ENCODE measurements at regions not wholly inside any gene's neighbourhood (a gene's known extent, or its start where the extent isn't known, plus 50 kb on each side); places are given as distances from the start of the nearest gene placed in this dataset.

DNA sequence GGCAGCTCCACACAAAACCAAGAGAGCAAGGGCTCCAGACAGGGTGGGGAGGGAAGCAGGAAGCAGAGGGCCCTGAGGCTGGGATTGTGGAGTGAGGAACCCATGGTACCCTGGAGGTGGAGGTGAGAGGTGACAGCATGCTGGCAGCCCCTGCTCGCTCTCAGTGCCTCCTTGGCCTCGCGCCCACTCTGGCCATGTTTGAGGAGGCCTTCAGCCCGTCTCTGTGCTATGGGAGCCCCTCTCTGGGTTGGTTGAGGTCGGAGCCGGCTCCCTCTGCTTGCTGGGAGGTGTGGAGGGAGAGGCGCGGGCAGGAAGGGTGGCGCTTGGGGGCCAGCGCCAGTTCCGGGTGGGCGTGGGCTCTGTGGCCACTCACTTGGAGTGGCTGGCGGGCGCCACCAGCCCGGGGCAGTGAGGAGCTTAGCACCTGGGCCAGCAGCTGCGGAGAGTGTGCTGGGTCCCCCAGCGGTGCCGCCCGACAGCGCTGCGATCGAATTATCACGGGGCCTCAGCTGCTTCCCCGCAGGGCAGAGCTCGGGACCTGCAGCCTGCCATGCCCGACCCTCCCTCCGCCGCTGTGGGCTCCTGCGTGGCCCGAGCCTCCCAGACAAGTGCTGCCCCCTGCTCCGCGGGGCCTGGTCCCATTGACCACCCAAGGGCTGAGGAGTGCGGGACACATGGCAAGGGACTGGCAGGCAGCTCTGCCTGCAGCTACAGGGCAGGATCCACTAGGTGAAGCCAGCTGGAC lies 196.0 kb downstream of the DACT1 start:
- intact Hi-C loops (cut with micrococcal nuclease) = no loop called here
- Histone ChIP-seq H3K27ac (ENCODE audit: low read depth, low read length) (no peak overlapping the region), H3K9me2 (ENCODE audit: insufficient read depth) (no peaks in the 10 kb centered on the region), H3K9me3 (ENCODE audit: control insufficient read depth in 1 of 2, insufficient read depth in 1 of 2, low read depth in 1 of 2, low read length in 2 of 2) (no peaks in the 10 kb centered on the region), H3K79me2 (ENCODE audit: insufficient read depth, low read length) (no peaks in the 10 kb centered on the region), H3K36me3 (ENCODE audit: control insufficient read depth in 1 of 2, insufficient read depth in 2 of 2, low read length in 2 of 2) (no peaks in the 10 kb centered on the region), H3K27me3 (ENCODE audit: insufficient read depth, low read length) (no peaks in the 10 kb centered on the region), H3K4me2 (ENCODE audit: low read length) (no peak overlapping the region), H4K20me1 (ENCODE audit: insufficient read depth) (no peaks in the 10 kb centered on the region), H3K9ac (ENCODE audit: low read length) (no peak overlapping the region), H2AFZ (ENCODE audit: low read depth, low read length, poor library complexity, severe bottlenecking) (no peak overlapping the region), H3K4me3 (replicated peaks in 1 of 2; ENCODE audit: low read depth in 1 of 2, low read length in 2 of 2) (no peak overlapping the region), H3K4me1 (ENCODE audit: control insufficient read depth in 1 of 2, insufficient read depth in 2 of 2, low read length in 2 of 2) (peaks cover 4 to 12% of the 10 kb centered on the region in 2 experiments)
- POLR2A ChIA-PET = no interaction called here
- no TSS peak for BruUV-seq (replicated peaks)
- RAD21 ChIA-PET (ENCODE audit: low non-redundant PET in 1 of 2, low total read pairs in 2 of 2, uncharacterized antibody in 2 of 2, unreplicated experiment in 2 of 2) = no interaction called here
- ATAC-seq = no peak
- TF ChIP-seq ATF3 (IDR thresholded peaks at IDR 0.05) (no peak), CTCF (IDR thresholded peaks at IDR 0.05 in 2 of 3, conservative IDR thresholded peaks at IDR 0.05 in 1 of 3; ENCODE audit: borderline replicate concordance in 1 of 3, insufficient read depth in 1 of 3, low read depth in 2 of 3, low read length in 2 of 3) (no peak), FOSL1 (IDR thresholded peaks at IDR 0.05; ENCODE audit: low read depth) (no peak), SP1 (IDR thresholded peaks at IDR 0.05; ENCODE audit: low read depth) (no peak)
- CTCF ChIA-PET = interaction anchor here (1.5 kb wide), 1 partner anchor 332 kb away, joined by 4 read pairs; no protein-coding TSS in a partner anchor
- DNase-seq (ENCODE audit: low read depth, low spot score) = no peak

- Histone ChIP-seq H2AFZ (ENCODE audit: low read depth, low read length, poor library complexity, severe bottlenecking) (no peak overlapping the region), H3K9me2 (ENCODE audit: insufficient read depth) (no peaks in the 10 kb centered on the region), H3K4me3 (replicated peaks in 1 of 2; ENCODE audit: low read depth in 1 of 2, low read length in 2 of 2) (no peak overlapping the region), H3K79me2 (ENCODE audit: insufficient read depth, low read length) (no peaks in the 10 kb centered on the region), H4K20me1 (ENCODE audit: insufficient read depth) (no peaks in the 10 kb centered on the region), H3K9ac (ENCODE audit: low read length) (no peak overlapping the region), H3K27me3 (ENCODE audit: insufficient read depth, low read length) (no peaks in the 10 kb centered on the region), H3K27ac (ENCODE audit: low read depth, low read length) (no peak overlapping the region), H3K36me3 (ENCODE audit: control insufficient read depth in 1 of 2, insufficient read depth in 2 of 2, low read length in 2 of 2) (no peaks in the 10 kb centered on the region), H3K4me2 (ENCODE audit: low read length) (no peak overlapping the region), H3K4me1 (ENCODE audit: control insufficient read depth in 1 of 2, insufficient read depth in 2 of 2, low read length in 2 of 2) (no peaks in the 10 kb centered on the region), H3K9me3 (ENCODE audit: control insufficient read depth in 1 of 2, insufficient read depth in 1 of 2, low read depth in 1 of 2, low read length in 2 of 2) (no peaks in the 10 kb centered on the region)
- DNase-seq (ENCODE audit: low read depth, low spot score) (no peak), ATAC-seq (no peak)
- intact Hi-C loops (cut with micrococcal nuclease) = no loop called here
- ChIA-PET CTCF (no interaction called here), POLR2A (no interaction called here), RAD21 (ENCODE audit: low non-redundant PET in 1 of 2, low total read pairs in 2 of 2, uncharacterized antibody in 2 of 2, unreplicated experiment in 2 of 2) (no interaction called here)
- BruUV-seq (replicated peaks) = no TSS peak
- no peak for TF ChIP-seq SP1 (IDR thresholded peaks at IDR 0.05; ENCODE audit: low read depth)
- no peak for TF ChIP-seq ATF3 (IDR thresholded peaks at IDR 0.05)
- no peak for TF ChIP-seq ELF1 (IDR thresholded peaks at IDR 0.05; ENCODE audit: borderline replicate concordance, low read depth)
- no peak for TF ChIP-seq POLR2A (IDR thresholded peaks at IDR 0.05; ENCODE audit: borderline replicate concordance, extremely low read depth, insufficient read depth, insufficient read length)
- TF ChIP-seq ZNF274 (IDR thresholded peaks at IDR 0.05; ENCODE audit: low read depth, low read length) = no peak
- TF ChIP-seq ZFX (IDR thresholded peaks at IDR 0.05) = no peak
Observed at GRCh38 chr14:58836303-58836974, 198.7 kb downstream of the DACT1 start.
